GM12878 (cell line): ENCODE measurements at regions not wholly inside any gene's neighbourhood (a gene's known extent, or its start where the extent isn't known, plus 50 kb on each side); places are given as distances from the start of the nearest gene placed in this dataset.

ENCODE experiments used
- ATAC-seq: fragments of 200-7000 bp; cut with Tn5 transposase; 3 replicates; pipeline ENCODE4 v1.9.1; 2020; ENCODE audit warnings: mild to moderate bottlenecking, moderate library complexity
- BruUV-seq: library from RNA; stranded (reverse); fragments of 400-500 nt; replicated peaks from 2 replicates; lab custom pipeline; 2021; lab: Mats Ljungman, UMichigan
- CTCF ChIA-PET: fragments of 300-600 bp; sonication (Branson Sonifier 250); formaldehyde crosslinking; extraction: SDS; loops from one replicate; lab custom pipeline; 2021; ENCODE audit warnings: inconsistent platforms; lab: Yijun Ruan, JAX
- POLR2A ChIA-PET: fragments of 350-600 bp; formaldehyde crosslinking; extraction: SDS; loops from one replicate; lab custom pipeline; 2021; ENCODE audit warnings: inconsistent platforms; lab: Charles Lee
- RAD21 ChIA-PET: fragments of 300-600 bp; sonication (Branson Sonifier 250); formaldehyde crosslinking; loops from one replicate; lab custom pipeline; 2023; ENCODE audit warnings: antibody characterized with exemption; ENCODE audit not compliant: unreplicated experiment; lab: Charles Lee
- SMC1A ChIA-PET: fragments of 300-600 bp; sonication (Branson Sonifier 250); formaldehyde crosslinking; loops from one replicate; lab custom pipeline; 2023; ENCODE audit not compliant: unreplicated experiment, uncharacterized antibody; lab: Charles Lee
- DNase-seq: peaks from one replicate; pipeline ENCODE4 v3.0.0-alpha.2; 2011; ENCODE audit warnings: low read depth, low spot score
- FAIRE-seq: peaks from 3 replicates; lab custom pipeline; 2011; peaks lifted over from hg19 to GRCh38; lab: Jason Lieb, UNC
- H2AFZ ChIP-seq: 2 replicates; pipeline ENCODE4 v1.6.0; 2011; ENCODE audit warnings: low read depth, low read length, control low read depth; ENCODE audit not compliant: control insufficient read depth
- H3K27ac ChIP-seq: 2 replicates; pipeline ENCODE4 v1.5.1; 2011; ENCODE audit warnings: control low read depth; ENCODE audit not compliant: control insufficient read depth, insufficient read depth
- H3K27me3 ChIP-seq, 2 experiments: replicated peaks in 1 of 2; 2 replicates each; pipeline versions ENCODE4 v1.6.0 to v1.6.1; 2011; ENCODE audit warnings: low read length in 1 of 2; ENCODE audit not compliant: control insufficient read depth in 2 of 2, insufficient read depth in 2 of 2
- H3K36me3 ChIP-seq, 2 experiments: 2 replicates each; pipeline ENCODE4 v1.5.1; 2011; ENCODE audit warnings: low read length in 1 of 2; ENCODE audit not compliant: control insufficient read depth in 2 of 2, insufficient read depth in 2 of 2
- H3K4me1 ChIP-seq: 2 replicates; pipeline ENCODE4 v1.6.1; 2011; ENCODE audit warnings: mild to moderate bottlenecking, low read length, moderate library complexity, mixed read lengths; ENCODE audit not compliant: control insufficient read depth, insufficient read depth
- H3K4me2 ChIP-seq: 2 replicates; pipeline ENCODE4 v1.6.0; 2011; ENCODE audit warnings: control low read depth; ENCODE audit not compliant: control insufficient read depth, insufficient read depth
- H3K4me3 ChIP-seq: fragments of 200-600 bp; sonication (generic); 2 replicates; pipeline ENCODE4 v1.5.1; 2016
- H3K79me2 ChIP-seq: 2 replicates; pipeline ENCODE4 v1.6.0; 2011; ENCODE audit warnings: low read length; ENCODE audit not compliant: control insufficient read depth, insufficient read depth
- H3K9ac ChIP-seq: 2 replicates; pipeline ENCODE4 v1.8.0; 2011; ENCODE audit warnings: low read length, control low read depth, mixed read lengths; ENCODE audit not compliant: control insufficient read depth, insufficient read depth
- H3K9me3 ChIP-seq: replicated peaks from 3 replicates; pipeline ENCODE4 v1.5.1; 2011; ENCODE audit warnings: mild to moderate bottlenecking, low read length; ENCODE audit not compliant: control insufficient read depth, insufficient read depth
- H4K20me1 ChIP-seq: 2 replicates; pipeline ENCODE4 v1.6.0; 2011; ENCODE audit not compliant: control insufficient read depth, insufficient read depth
- ASH2L ChIP-seq: fragments of 300-600, 200-600 bp; sonication (generic); IDR thresholded peaks from 2 replicates; pipeline ENCODE4 v1.6.1; 2017; ENCODE audit warnings: low read depth, mild to moderate bottlenecking, borderline replicate concordance
- ATF7 ChIP-seq: fragments of 450-650 bp; IDR thresholded peaks from 2 replicates; pipeline ENCODE4 v1.6.1; 2016; ENCODE audit warnings: low read depth, mild to moderate bottlenecking
- CBFB ChIP-seq: IDR thresholded peaks from 2 replicates; pipeline ENCODE4 v1.6.1; 2016; ENCODE audit warnings: antibody characterized with exemption, low read depth
- DPF2 ChIP-seq: fragments of 450-650 bp; IDR thresholded peaks from 2 replicates; pipeline ENCODE4 v1.6.1; 2017; ENCODE audit warnings: mild to moderate bottlenecking
- EGR1 ChIP-seq, 2 experiments: IDR thresholded peaks; 1 replicate in 1 of 2; 2 replicates in 1 of 2; pipeline ENCODE4 v1.6.1; 2011 to 2012; ENCODE audit warnings: low read depth in 2 of 2, low read length in 2 of 2, borderline replicate concordance in 1 of 2, mild to moderate bottlenecking in 1 of 2, moderate library complexity in 1 of 2
- FOS ChIP-seq: IDR thresholded peaks from 3 replicates; pipeline ENCODE4 v1.6.1; 2011; ENCODE audit warnings: borderline replicate concordance; ENCODE audit not compliant: insufficient read length; ENCODE audit errors: extremely low read depth
- FOXK2 ChIP-seq: fragments of 450-650 bp; IDR thresholded peaks from 2 replicates; pipeline ENCODE4 v1.6.1; 2017; ENCODE audit warnings: mild to moderate bottlenecking, moderate library complexity
- FOXM1 ChIP-seq: IDR thresholded peaks from 2 replicates; pipeline ENCODE4 v1.6.1; 2012; ENCODE audit warnings: low read depth, mild to moderate bottlenecking, inconsistent platforms, low read length, moderate library complexity
- JUND ChIP-seq: IDR thresholded peaks from 2 replicates; pipeline ENCODE4 v1.6.1; 2012; ENCODE audit warnings: low read depth, mild to moderate bottlenecking, low read length, improper control_type of control experiment, moderate library complexity
- KDM1A ChIP-seq: fragments of 200-600 bp; sonication (generic); IDR thresholded peaks from 2 replicates; pipeline ENCODE4 v1.6.1; 2016; ENCODE audit warnings: borderline replicate concordance
- MEF2A ChIP-seq: IDR thresholded peaks from 2 replicates; pipeline ENCODE4 v1.6.1; 2011; ENCODE audit warnings: low read depth, mild to moderate bottlenecking, low read length, moderate library complexity; ENCODE audit not compliant: insufficient read depth
- MEF2B ChIP-seq: fragments of 450-650 bp; IDR thresholded peaks from 2 replicates; pipeline ENCODE4 v1.6.1; 2018; ENCODE audit warnings: mild to moderate bottlenecking, moderate library complexity; ENCODE audit not compliant: partially characterized antibody, poor library complexity, severe bottlenecking
- MTA2 ChIP-seq: fragments of 450-650 bp; IDR thresholded peaks from 2 replicates; pipeline ENCODE4 v1.6.1; 2016; ENCODE audit warnings: low read depth, mild to moderate bottlenecking, moderate library complexity
- NFXL1 ChIP-seq: fragments of 450-650 bp; IDR thresholded peaks from 2 replicates; pipeline ENCODE4 v1.6.1; 2017; ENCODE audit warnings: antibody characterized with exemption, mild to moderate bottlenecking, borderline replicate concordance
- POLR2AphosphoS5 ChIP-seq: IDR thresholded peaks from 2 replicates; pipeline ENCODE4 v1.6.1; 2011; ENCODE audit warnings: mild to moderate bottlenecking, low read length, inconsistent platforms
- RELA ChIP-seq: fragments of 450-650 bp; IDR thresholded peaks from 2 replicates; pipeline ENCODE4 v1.8.0; 2014; ENCODE audit warnings: borderline replicate concordance; ENCODE audit not compliant: partially characterized antibody
- SREBF1 ChIP-seq: IDR thresholded peaks from 2 replicates; pipeline ENCODE4 v1.6.1; 2012; ENCODE audit warnings: mild to moderate bottlenecking, low read length
- STAT3 ChIP-seq: IDR thresholded peaks from 2 replicates; pipeline ENCODE4 v1.6.1; 2011; ENCODE audit warnings: low read depth, low read length, improper control_type of control experiment
- WGBS: methylation state at CpG from one replicate; pipeline ENCODE4 v1.1.6; 2016; ENCODE audit warnings: low lambda C conversion rate; ENCODE audit not compliant: insufficient replicate concordance, insufficient coverage; ENCODE audit errors: missing lambda C conversion rate; 5-methylcytosine and 5-hydroxymethylcytosine counted together
- in situ Hi-C: fragments of 300-500 bp; cut with MboI; formaldehyde crosslinking; loops from 9 replicates; pipeline ENCODE4 v1.14.3; 2018; ENCODE audit warnings: mixed read lengths
- intact Hi-C: fragments of 100-400 bp; cut with micrococcal nuclease; formaldehyde crosslinking; loops from one replicate; pipeline ENCODE4 v1.14.2; 2022; ENCODE audit not compliant: unreplicated experiment
- TF ChIP-seq, protein P1 (sequence below), 3 experiments: IDR thresholded peaks in 2 of 3; conservative IDR thresholded peaks in 1 of 3; 2 replicates each; pipeline ENCODE4 v1.5.1; 2011; ENCODE audit warnings: low read depth in 3 of 3, low read length in 3 of 3, mild to moderate bottlenecking in 3 of 3, control low read depth in 2 of 3, moderate library complexity in 2 of 3, inconsistent platforms in 1 of 3, mixed read lengths in 1 of 3; ENCODE audit not compliant: control insufficient read depth in 2 of 3, insufficient read depth in 1 of 3; ENCODE audit errors: extremely low read depth in 1 of 3
- TF ChIP-seq, protein P2 (sequence below): fragments of 450-650 bp; IDR thresholded peaks from 2 replicates; pipeline ENCODE4 v1.6.1; 2017; ENCODE audit warnings: borderline replicate concordance

DNA sequence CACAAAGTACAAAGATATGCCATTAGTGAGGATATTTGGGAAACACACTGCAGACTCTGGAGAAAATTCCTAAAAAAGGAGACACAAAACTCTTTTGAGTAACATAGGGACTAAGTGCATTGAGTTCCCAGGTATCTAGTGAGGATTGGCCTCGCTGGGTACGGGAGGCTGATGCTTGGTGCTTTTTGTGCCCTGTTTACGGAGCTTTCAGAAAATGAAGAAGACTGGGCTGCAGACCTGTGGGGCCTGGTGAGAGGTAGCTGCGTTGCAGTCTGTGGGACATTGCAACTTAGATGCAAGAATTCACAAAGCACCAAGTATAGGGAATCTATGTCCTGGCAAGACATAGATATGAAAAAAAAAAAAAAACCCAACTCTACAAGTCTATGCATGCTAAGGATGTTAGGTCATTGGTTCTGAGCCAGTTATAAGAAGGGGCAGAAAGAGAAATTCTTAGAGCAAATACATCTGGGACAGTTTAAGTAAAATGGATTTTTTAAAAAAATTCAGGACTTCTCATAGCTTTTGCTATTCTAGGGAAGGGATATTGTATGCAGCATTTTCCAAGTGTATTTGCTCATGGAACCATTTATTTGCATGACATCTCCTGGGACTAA lies 156.0 kb downstream of the SLC4A3 start (continued):
- TF ChIP-seq CBFB = no peak
- TF ChIP-seq, all 136 proteins: peak for 0

DNA sequence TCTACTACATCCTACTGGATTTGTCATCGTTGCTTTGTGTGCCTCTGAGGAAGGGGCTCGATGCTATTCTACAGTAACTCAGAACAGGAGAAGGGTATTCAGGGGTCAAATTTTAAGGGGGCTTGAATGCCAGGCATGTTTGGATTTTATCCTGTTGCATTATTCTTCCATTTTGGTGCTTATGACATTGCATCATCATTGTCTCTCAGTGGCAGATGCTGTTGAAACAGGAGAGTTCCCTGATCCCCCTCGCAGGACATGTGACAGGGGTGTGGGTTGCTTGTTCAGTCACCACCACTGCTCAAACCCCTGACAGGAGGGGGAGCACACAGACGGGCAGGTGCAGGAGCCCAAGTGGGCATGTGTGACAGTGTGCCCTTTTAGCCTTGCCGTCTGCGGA lies 156.7 kb downstream of the SLC4A3 start:
- ATAC-seq = no peak
- H3K4me3 ChIP-seq = no peak overlapping the region
- no peaks in the 10 kb centered on the region for H3K79me2 ChIP-seq
- RAD21 ChIA-PET = no interaction called here
- BruUV-seq = no TSS peak
- H3K27me3 ChIP-seq = no peaks in the 10 kb centered on the region; a peak in 1 of 4 replicates
- DNase-seq = no peak
- no peak for FAIRE-seq
- H2AFZ ChIP-seq = no peak overlapping the region
- H3K36me3 ChIP-seq = no peaks in the 10 kb centered on the region
- 43% methylated on average over 6 of the region's 6 CpGs for WGBS
- no peak overlapping the region for H3K27ac ChIP-seq
- POLR2A ChIA-PET = no interaction called here
- no peak overlapping the region for H3K4me2 ChIP-seq
- in situ Hi-C loops (no loop called here), intact Hi-C loops (no loop called here)
- SMC1A ChIA-PET = no interaction called here
- no peaks in the 10 kb centered on the region for H4K20me1 ChIP-seq
- no peak for TF ChIP-seq FOXK2
- no peak for TF ChIP-seq POLR2AphosphoS5
- TF ChIP-seq ASH2L = no peak
- TF ChIP-seq, protein P1, sequence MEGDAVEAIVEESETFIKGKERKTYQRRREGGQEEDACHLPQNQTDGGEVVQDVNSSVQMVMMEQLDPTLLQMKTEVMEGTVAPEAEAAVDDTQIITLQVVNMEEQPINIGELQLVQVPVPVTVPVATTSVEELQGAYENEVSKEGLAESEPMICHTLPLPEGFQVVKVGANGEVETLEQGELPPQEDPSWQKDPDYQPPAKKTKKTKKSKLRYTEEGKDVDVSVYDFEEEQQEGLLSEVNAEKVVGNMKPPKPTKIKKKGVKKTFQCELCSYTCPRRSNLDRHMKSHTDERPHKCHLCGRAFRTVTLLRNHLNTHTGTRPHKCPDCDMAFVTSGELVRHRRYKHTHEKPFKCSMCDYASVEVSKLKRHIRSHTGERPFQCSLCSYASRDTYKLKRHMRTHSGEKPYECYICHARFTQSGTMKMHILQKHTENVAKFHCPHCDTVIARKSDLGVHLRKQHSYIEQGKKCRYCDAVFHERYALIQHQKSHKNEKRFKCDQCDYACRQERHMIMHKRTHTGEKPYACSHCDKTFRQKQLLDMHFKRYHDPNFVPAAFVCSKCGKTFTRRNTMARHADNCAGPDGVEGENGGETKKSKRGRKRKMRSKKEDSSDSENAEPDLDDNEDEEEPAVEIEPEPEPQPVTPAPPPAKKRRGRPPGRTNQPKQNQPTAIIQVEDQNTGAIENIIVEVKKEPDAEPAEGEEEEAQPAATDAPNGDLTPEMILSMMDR (IDR thresholded peaks at IDR 0.05 in 2 of 3, conservative IDR thresholded peaks at IDR 0.05 in 1 of 3; ENCODE audit: control insufficient read depth in 2 of 3, extremely low read depth in 1 of 3, insufficient read depth in 1 of 3, low read depth in 3 of 3, low read length in 3 of 3) = no peak
- no peak for TF ChIP-seq DPF2
- no peak for TF ChIP-seq EGR1 (IDR thresholded peaks at IDR 0.05; ENCODE audit: borderline replicate concordance in 1 of 2, low read depth in 2 of 2, low read length in 2 of 2)
- no peak for TF ChIP-seq FOXM1
- no peak for TF ChIP-seq MEF2A
- TF ChIP-seq KDM1A = no peak
- no peak for TF ChIP-seq MEF2B
- no peak for TF ChIP-seq ATF7
- TF ChIP-seq, protein P2, sequence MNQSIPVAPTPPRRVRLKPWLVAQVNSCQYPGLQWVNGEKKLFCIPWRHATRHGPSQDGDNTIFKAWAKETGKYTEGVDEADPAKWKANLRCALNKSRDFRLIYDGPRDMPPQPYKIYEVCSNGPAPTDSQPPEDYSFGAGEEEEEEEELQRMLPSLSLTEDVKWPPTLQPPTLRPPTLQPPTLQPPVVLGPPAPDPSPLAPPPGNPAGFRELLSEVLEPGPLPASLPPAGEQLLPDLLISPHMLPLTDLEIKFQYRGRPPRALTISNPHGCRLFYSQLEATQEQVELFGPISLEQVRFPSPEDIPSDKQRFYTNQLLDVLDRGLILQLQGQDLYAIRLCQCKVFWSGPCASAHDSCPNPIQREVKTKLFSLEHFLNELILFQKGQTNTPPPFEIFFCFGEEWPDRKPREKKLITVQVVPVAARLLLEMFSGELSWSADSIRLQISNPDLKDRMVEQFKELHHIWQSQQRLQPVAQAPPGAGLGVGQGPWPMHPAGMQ = no peak
- no peak for TF ChIP-seq STAT3
- no peak for TF ChIP-seq JUND
- no peak for TF ChIP-seq NFXL1
- no peak for TF ChIP-seq MTA2
- TF ChIP-seq FOS = no peak
- TF ChIP-seq SREBF1 = no peak
- TF ChIP-seq RELA = no peak
- H3K9ac ChIP-seq = no peak overlapping the region
- CTCF ChIA-PET = no interaction called here
- H3K9me3 ChIP-seq = no peaks in the 10 kb centered on the region
- no peaks in the 10 kb centered on the region for H3K4me1 ChIP-seq
